ENCODE measurements at regions not wholly inside any gene's neighbourhood (a gene's known extent, or its start where the extent isn't known, plus 50 kb on each side); places are given as distances from the start of the nearest gene placed in this dataset.

DNA sequence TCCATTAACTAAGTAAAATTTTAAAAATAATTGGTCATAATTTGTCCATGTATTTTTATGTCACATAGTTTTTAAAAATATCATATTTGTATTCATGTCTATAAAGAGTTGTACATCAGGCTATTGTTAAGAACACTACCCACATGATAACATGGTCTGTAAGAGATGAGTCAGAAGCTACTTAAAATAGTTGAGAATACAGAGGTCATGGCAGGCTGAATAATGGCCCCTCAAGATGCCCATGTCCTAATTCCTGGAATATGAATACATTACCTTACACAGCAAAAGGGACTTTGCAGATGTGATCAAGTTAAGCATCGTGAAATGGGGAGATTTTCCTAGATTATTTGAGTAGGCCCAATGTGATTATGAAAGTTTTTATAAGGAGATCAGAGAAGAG is 782.9 kb upstream of the GOLIM4 start:
- no peak for DNase-seq (ENCODE audit: insufficient read length, low spot score, missing footprints)
- H3K4me3 ChIP-seq (ENCODE audit: insufficient read depth, low read length) = no peak overlapping the region
- H3K4me1 ChIP-seq (ENCODE audit: insufficient read depth, low read length) = peaks cover 15% of the 10 kb centered on the region
- no peak overlapping the region for H2AFZ ChIP-seq (ENCODE audit: low read length)
- no peaks in the 10 kb centered on the region for H3K9me3 ChIP-seq (ENCODE audit: low read depth, low read length)
- no peaks in the 10 kb centered on the region for H4K20me1 ChIP-seq (ENCODE audit: insufficient read depth, low read length)
- TF ChIP-seq CTCF (IDR thresholded peaks at IDR 0.05; ENCODE audit: extremely low read depth, low read depth, low read length) = no peak
- no peaks in the 10 kb centered on the region for H3K36me3 ChIP-seq (ENCODE audit: insufficient read depth, low read length)
- no peaks in the 10 kb centered on the region for H3K27me3 ChIP-seq (ENCODE audit: insufficient read depth, low read length)
- H3K79me2 ChIP-seq (ENCODE audit: insufficient read depth, low read length) = no peaks in the 10 kb centered on the region
- H3K27ac ChIP-seq (ENCODE audit: low read depth, low read length) = no peak overlapping the region
- no peak overlapping the region for H3K4me2 ChIP-seq (ENCODE audit: insufficient read depth, low read length)

DNA sequence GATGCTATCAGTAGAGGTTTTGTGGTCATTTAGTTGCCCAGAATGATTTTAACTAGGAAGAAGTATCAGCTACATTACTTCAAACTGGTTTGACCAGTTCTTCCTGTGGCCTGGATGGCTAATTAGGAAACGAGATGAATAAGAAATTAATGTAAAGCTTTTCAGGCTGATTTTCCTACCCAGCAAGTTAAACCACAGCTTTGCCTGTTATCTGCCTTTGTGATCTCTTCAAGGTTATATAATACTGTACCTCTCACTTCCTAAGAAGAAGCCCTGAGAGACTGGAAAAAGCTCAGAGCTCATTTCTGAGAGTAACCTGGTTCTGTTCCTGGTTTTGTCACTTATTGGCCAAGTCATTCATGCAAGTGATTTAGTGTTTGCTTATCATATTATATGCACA is 782.2 kb upstream of the GOLIM4 start:
- no peak overlapping the region for H3K4me2 ChIP-seq (ENCODE audit: insufficient read depth, low read length)
- no peak for TF ChIP-seq CTCF (IDR thresholded peaks at IDR 0.05; ENCODE audit: extremely low read depth, low read depth, low read length)

DNA sequence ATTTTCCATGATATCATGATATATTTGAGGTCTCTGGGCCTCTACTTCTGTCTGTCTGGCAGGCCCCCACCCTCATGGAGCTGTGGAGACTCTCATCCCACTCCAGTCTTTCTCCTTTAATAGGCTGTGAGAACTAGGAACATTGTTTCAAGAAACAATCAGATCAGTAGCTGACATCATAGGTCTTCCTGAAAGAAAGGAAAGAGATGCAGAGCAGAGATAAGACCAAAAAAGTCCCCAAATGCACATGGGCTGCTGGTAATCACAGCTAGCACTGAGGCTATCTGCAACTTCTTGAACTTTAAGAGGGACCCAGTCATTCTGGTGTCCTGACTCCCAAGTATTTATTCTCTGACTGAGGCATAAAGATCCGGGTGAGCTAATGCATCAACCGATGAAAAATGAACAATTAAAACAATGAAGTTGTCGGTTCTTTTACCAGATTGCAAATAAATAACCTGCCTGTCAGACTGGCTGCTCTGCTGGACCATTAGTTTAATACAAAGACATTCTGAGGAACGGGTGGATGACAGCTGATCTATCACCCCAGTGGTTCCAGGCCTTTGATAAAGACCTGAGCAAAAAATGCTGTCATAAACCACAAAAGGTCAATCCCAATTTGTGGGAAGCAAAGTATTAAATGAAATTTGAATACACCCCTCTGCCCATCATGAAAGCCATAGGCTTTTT is 780.8 kb upstream of the GOLIM4 start:
- H3K27ac ChIP-seq (ENCODE audit: low read depth, low read length) = no peak overlapping the region
- no peak for DNase-seq (ENCODE audit: insufficient read length, low spot score, missing footprints)

More for the DNA sequence above, 782.2 kb upstream of the GOLIM4 start:
- peaks cover 14% of the 10 kb centered on the region for H3K4me1 ChIP-seq (ENCODE audit: insufficient read depth, low read length)
- H3K79me2 ChIP-seq (ENCODE audit: insufficient read depth, low read length) = no peaks in the 10 kb centered on the region
- H4K20me1 ChIP-seq (ENCODE audit: insufficient read depth, low read length) = no peaks in the 10 kb centered on the region
- H2AFZ ChIP-seq (ENCODE audit: low read length) = peak overlapping the region; percentile 15
- H3K36me3 ChIP-seq (ENCODE audit: insufficient read depth, low read length) = no peaks in the 10 kb centered on the region
- H3K27me3 ChIP-seq (ENCODE audit: insufficient read depth, low read length) = no peaks in the 10 kb centered on the region
- no peak overlapping the region for H3K4me3 ChIP-seq (ENCODE audit: insufficient read depth, low read length)
- DNase-seq (ENCODE audit: insufficient read length, low spot score, missing footprints) = no peak
- H3K9me3 ChIP-seq (ENCODE audit: low read depth, low read length) = no peaks in the 10 kb centered on the region
- H3K27ac ChIP-seq (ENCODE audit: low read depth, low read length) = no peak overlapping the region

DNA sequence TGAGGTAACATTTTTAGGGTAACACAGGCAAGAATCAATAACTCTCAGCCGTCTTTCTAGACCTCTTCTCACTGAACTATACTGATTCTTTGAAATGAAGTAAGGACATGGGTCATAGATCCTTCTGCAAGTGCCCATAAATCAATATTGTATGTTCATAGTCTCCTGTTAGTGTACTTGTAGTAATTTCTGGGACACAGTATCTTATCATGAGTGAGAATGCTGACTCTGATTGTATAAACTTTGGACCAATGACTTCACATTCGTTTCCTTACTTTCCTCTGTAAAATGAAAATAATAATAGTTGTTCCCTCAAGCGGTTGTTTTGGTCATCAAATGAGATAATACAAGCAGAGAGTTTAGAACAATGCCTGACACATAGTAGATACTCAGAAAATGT is 777.1 kb upstream of the GOLIM4 start:
- no peak overlapping the region for H3K4me2 ChIP-seq (ENCODE audit: insufficient read depth, low read length)
- H3K27me3 ChIP-seq (ENCODE audit: insufficient read depth, low read length) = no peaks in the 10 kb centered on the region
- no peak for TF ChIP-seq CTCF (IDR thresholded peaks at IDR 0.05; ENCODE audit: extremely low read depth, low read depth, low read length)
- no peak overlapping the region for H3K4me3 ChIP-seq (ENCODE audit: insufficient read depth, low read length)
- no peak overlapping the region for H2AFZ ChIP-seq (ENCODE audit: low read length)
- DNase-seq (ENCODE audit: insufficient read length, low spot score, missing footprints) = no peak
- no peaks in the 10 kb centered on the region for H3K9me3 ChIP-seq (ENCODE audit: low read depth, low read length)
- H3K27ac ChIP-seq (ENCODE audit: low read depth, low read length) = no peak overlapping the region
- H3K36me3 ChIP-seq (ENCODE audit: insufficient read depth, low read length) = no peaks in the 10 kb centered on the region
- H3K79me2 ChIP-seq (ENCODE audit: insufficient read depth, low read length) = no peaks in the 10 kb centered on the region
- peaks cover 4% of the 10 kb centered on the region for H3K4me1 ChIP-seq (ENCODE audit: insufficient read depth, low read length)
- no peaks in the 10 kb centered on the region for H4K20me1 ChIP-seq (ENCODE audit: insufficient read depth, low read length)

More for the DNA sequence above, 780.8 kb upstream of the GOLIM4 start:
- no peaks in the 10 kb centered on the region for H3K79me2 ChIP-seq (ENCODE audit: insufficient read depth, low read length)
- H3K4me2 ChIP-seq (ENCODE audit: insufficient read depth, low read length) = no peak overlapping the region
- H2AFZ ChIP-seq (ENCODE audit: low read length) = peak overlapping the region; percentile 57
- TF ChIP-seq CTCF (IDR thresholded peaks at IDR 0.05; ENCODE audit: extremely low read depth, low read depth, low read length) = no peak
- no peaks in the 10 kb centered on the region for H3K36me3 ChIP-seq (ENCODE audit: insufficient read depth, low read length)
- H4K20me1 ChIP-seq (ENCODE audit: insufficient read depth, low read length) = no peaks in the 10 kb centered on the region
- H3K4me3 ChIP-seq (ENCODE audit: insufficient read depth, low read length) = no peak overlapping the region
- no peaks in the 10 kb centered on the region for H3K9me3 ChIP-seq (ENCODE audit: low read depth, low read length)
- H3K27me3 ChIP-seq (ENCODE audit: insufficient read depth, low read length) = no peaks in the 10 kb centered on the region
- H3K4me1 ChIP-seq (ENCODE audit: insufficient read depth, low read length) = peaks cover 6% of the 10 kb centered on the region
